Natural killer cell treated with Interleukin-12 subunit alpha and Interleukin-12 subunit beta and Interleukin-15 and Interleukin-18, amount 100 ng/mL, for 72 hours (primary cell): ENCODE measurements at regions not wholly inside any gene's neighbourhood (a gene's known extent, or its start where the extent isn't known, plus 50 kb on each side); places are given as distances from the start of the nearest gene placed in this dataset.
"Not testable (repeated sequence)": the region's sequence is repeated elsewhere in the genome, so short reads cannot be mapped to it uniquely, and the experiment has no call there.

Experiments used
- ATAC-seq, 2 donors: fragments of 150-1000 bp; cut with Tn5 transposase in 1 of 2; sonication (Bioruptor Pico), chemical (Tn5 transposase) in 1 of 2; 2 replicates each; pipeline ENCODE4 v1.10.0; 2021
- DNase-seq: peaks from one replicate; pipeline ENCODE4 v3.0.0; 2022; ENCODE audit warnings: low spot score
- H3K27ac Mint-ChIP-seq, 2 donors: 1 replicate in 1 of 2; 2 replicates in 1 of 2; pipeline ENCODE4 v1.8.0; 2022; ENCODE audit warnings: mixed read lengths in 2 of 2, mild to moderate bottlenecking in 1 of 2, moderate library complexity in 1 of 2
- H3K27me3 Mint-ChIP-seq, 2 donors: 1 replicate in 1 of 2; 2 replicates in 1 of 2; pipeline ENCODE4 v1.8.0; 2022; ENCODE audit warnings: mixed read lengths in 2 of 2
- H3K36me3 Mint-ChIP-seq: one replicate; pipeline ENCODE4 v1.8.0; 2022; ENCODE audit warnings: mixed read lengths
- H3K4me1 Mint-ChIP-seq, 2 donors: 1 replicate in 1 of 2; 2 replicates in 1 of 2; pipeline ENCODE4 v1.8.0; 2022; ENCODE audit warnings: low read depth in 2 of 2, mixed read lengths in 2 of 2, mild to moderate bottlenecking in 1 of 2
- H3K4me3 Mint-ChIP-seq: one replicate; pipeline ENCODE4 v1.8.0; 2022; ENCODE audit warnings: mixed read lengths
- H3K9me3 Mint-ChIP-seq: 2 replicates; pipeline ENCODE4 v1.8.0; 2022; ENCODE audit warnings: mixed read lengths

GRCh38 chr7:131849472-131849871 lies 293.0 kb upstream of the PODXL start:
- Mint-ChIP-seq H3K27ac (no peak overlapping the region), H3K9me3 (no peaks in the 10 kb centered on the region), H3K4me3 (no peak overlapping the region), H3K4me1 (no peaks in the 10 kb centered on the region), H3K27me3 (peaks cover 17 to 20% of the 10 kb centered on the region in 2 donors), H3K36me3 (no peaks in the 10 kb centered on the region)
- ATAC-seq (peak in 1 of 2 donors; percentile 21), DNase-seq (no peak)

GRCh38 chr7:131848033-131848432 lies 291.6 kb upstream of the PODXL start:
- no peaks in the 10 kb centered on the region for H3K36me3 Mint-ChIP-seq

GRCh38 chr7:131845573-131846314 lies 289.3 kb upstream of the PODXL start:
- no peaks in the 10 kb centered on the region for H3K4me1 Mint-ChIP-seq
- H3K36me3 Mint-ChIP-seq: no peaks in the 10 kb centered on the region
- H3K9me3 Mint-ChIP-seq: no peaks in the 10 kb centered on the region
- H3K27me3 Mint-ChIP-seq: peaks cover 17 to 42% of the 10 kb centered on the region in 2 donors
- no peak overlapping the region for H3K27ac Mint-ChIP-seq
- DNase-seq: no peak
- no peak overlapping the region for H3K4me3 Mint-ChIP-seq
- ATAC-seq: no peak

More at GRCh38 chr7:131848033-131848432, 291.6 kb upstream of the PODXL start:
- ATAC-seq (no peak), DNase-seq (no peak)
- Mint-ChIP-seq H3K9me3 (no peaks in the 10 kb centered on the region), H3K27me3 (peaks cover 15 to 29% of the 10 kb centered on the region in 2 donors), H3K4me3 (no peak overlapping the region), H3K4me1 (no peaks in the 10 kb centered on the region), H3K27ac (no peak overlapping the region)

- Mint-ChIP-seq H3K9me3 (no peaks in the 10 kb centered on the region), H3K27me3 (peaks cover 20 to 48% of the 10 kb centered on the region in 2 donors)
- ATAC-seq: no peak
Observed at GRCh38 chr7:131844369-131844768, 287.9 kb upstream of the PODXL start.

GRCh38 chr7:131843898-131844331 lies 287.5 kb upstream of the PODXL start:
- Mint-ChIP-seq H3K9me3 (no peaks in the 10 kb centered on the region), H3K27me3 (peaks cover 20 to 48% of the 10 kb centered on the region in 2 donors), H3K4me1 (no peaks in the 10 kb centered on the region), H3K4me3 (no peak overlapping the region), H3K36me3 (no peaks in the 10 kb centered on the region), H3K27ac (no peak overlapping the region)
- DNase-seq (no peak), ATAC-seq (no peak)

More at GRCh38 chr7:131844369-131844768, 287.9 kb upstream of the PODXL start:
- Mint-ChIP-seq H3K27ac (no peak overlapping the region), H3K4me3 (no peak overlapping the region), H3K4me1 (no peaks in the 10 kb centered on the region), H3K36me3 (no peaks in the 10 kb centered on the region)
- no peak for DNase-seq

- Mint-ChIP-seq H3K27me3 (peaks cover 10 to 31% of the 10 kb centered on the region in 2 donors), H3K27ac (no peak overlapping the region), H3K4me3 (no peak overlapping the region), H3K4me1 (no peaks in the 10 kb centered on the region), H3K36me3 (no peaks in the 10 kb centered on the region), H3K9me3 (no peaks in the 10 kb centered on the region)
- DNase-seq: no peak
- ATAC-seq: no peak
Observed at GRCh38 chr7:131839967-131840690, 283.7 kb upstream of the PODXL start.

GRCh38 chr7:131836733-131837132 lies 280.3 kb upstream of the PODXL start:
- peaks cover 10 to 23% of the 10 kb centered on the region in 2 donors for H3K27me3 Mint-ChIP-seq
- no peak overlapping the region for H3K4me3 Mint-ChIP-seq
- no peaks in the 10 kb centered on the region for H3K36me3 Mint-ChIP-seq
- H3K27ac Mint-ChIP-seq: no peak overlapping the region
- DNase-seq (no peak), ATAC-seq (no peak)
- H3K4me1 Mint-ChIP-seq: no peaks in the 10 kb centered on the region
- no peaks in the 10 kb centered on the region for H3K9me3 Mint-ChIP-seq

- H3K4me3 Mint-ChIP-seq: no peak overlapping the region
- no peak for ATAC-seq
- no peak for DNase-seq
- H3K27me3 Mint-ChIP-seq: peaks cover 11 to 12% of the 10 kb centered on the region in 2 donors
- H3K4me1 Mint-ChIP-seq: no peaks in the 10 kb centered on the region
- H3K9me3 Mint-ChIP-seq: no peaks in the 10 kb centered on the region
- H3K36me3 Mint-ChIP-seq: no peaks in the 10 kb centered on the region
- no peak overlapping the region for H3K27ac Mint-ChIP-seq
Observed at GRCh38 chr7:131835141-131835540, 278.7 kb upstream of the PODXL start.

- DNase-seq (no peak), ATAC-seq (no peak)
- H3K27me3 Mint-ChIP-seq: peaks cover 25 to 29% of the 10 kb centered on the region in 2 donors
- H3K4me1 Mint-ChIP-seq: no peaks in the 10 kb centered on the region
- H3K36me3 Mint-ChIP-seq: no peaks in the 10 kb centered on the region
- H3K27ac Mint-ChIP-seq: no peak overlapping the region
- no peak overlapping the region for H3K4me3 Mint-ChIP-seq
- no peaks in the 10 kb centered on the region for H3K9me3 Mint-ChIP-seq
Observed at GRCh38 chr7:131830681-131831080, 274.3 kb upstream of the PODXL start.

GRCh38 chr7:131829947-131830558 lies 273.6 kb upstream of the PODXL start:
- no peaks in the 10 kb centered on the region for H3K9me3 Mint-ChIP-seq
- H3K4me1 Mint-ChIP-seq: no peaks in the 10 kb centered on the region
- ATAC-seq (no peak), DNase-seq (no peak)
- no peaks in the 10 kb centered on the region for H3K36me3 Mint-ChIP-seq
- no peak overlapping the region for H3K4me3 Mint-ChIP-seq
- peaks cover 25 to 29% of the 10 kb centered on the region in 2 donors for H3K27me3 Mint-ChIP-seq
- H3K27ac Mint-ChIP-seq: no peak overlapping the region

GRCh38 chr7:131827421-131827820 lies 271.0 kb upstream of the PODXL start:
- ATAC-seq: no peak
- no peak overlapping the region for H3K27ac Mint-ChIP-seq
- H3K36me3 Mint-ChIP-seq: no peaks in the 10 kb centered on the region
- H3K9me3 Mint-ChIP-seq: no peaks in the 10 kb centered on the region
- peaks cover 25 to 30% of the 10 kb centered on the region in 2 donors for H3K27me3 Mint-ChIP-seq
- H3K4me3 Mint-ChIP-seq: no peak overlapping the region
- H3K4me1 Mint-ChIP-seq: no peaks in the 10 kb centered on the region
- DNase-seq: no peak

GRCh38 chr7:131826960-131827359 lies 270.5 kb upstream of the PODXL start:
- peaks cover 24 to 30% of the 10 kb centered on the region in 2 donors for H3K27me3 Mint-ChIP-seq
- no peaks in the 10 kb centered on the region for H3K4me1 Mint-ChIP-seq
- ATAC-seq (no peak), DNase-seq (no peak)
- H3K27ac Mint-ChIP-seq: no peak overlapping the region
- H3K9me3 Mint-ChIP-seq: no peaks in the 10 kb centered on the region
- H3K4me3 Mint-ChIP-seq: no peak overlapping the region
- H3K36me3 Mint-ChIP-seq: no peaks in the 10 kb centered on the region

GRCh38 chr7:131823961-131824440 lies 267.6 kb upstream of the PODXL start:
- not testable (repeated sequence) for H3K9me3 Mint-ChIP-seq, H3K27ac Mint-ChIP-seq, ATAC-seq, H3K36me3 Mint-ChIP-seq, H3K4me3 Mint-ChIP-seq, H3K4me1 Mint-ChIP-seq, DNase-seq
- peaks cover 14 to 25% of the 10 kb centered on the region in 2 donors for H3K27me3 Mint-ChIP-seq

- Mint-ChIP-seq H3K9me3 (no peaks in the 10 kb centered on the region), H3K4me3 (no peak overlapping the region), H3K27me3 (peaks cover 4 to 46% of the 10 kb centered on the region in 2 donors), H3K4me1 (no peaks in the 10 kb centered on the region), H3K27ac (no peak overlapping the region), H3K36me3 (no peaks in the 10 kb centered on the region)
- peak in 1 of 2 donors; percentile 20 for ATAC-seq
- no peak for DNase-seq
Observed at GRCh38 chr7:131819891-131820290, 263.5 kb upstream of the PODXL start.
